Liver (tissue), 8 donors: ENCODE measurements at regions not wholly inside any gene's neighbourhood (a gene's known extent, or its start where the extent isn't known, plus 50 kb on each side); places are given as distances from the start of the nearest gene placed in this dataset.

Experiments
- DNase-seq: peaks from one replicate; pipeline ENCODE4 v3.0.0-alpha.2; 2017; ENCODE audit warnings: low spot score
- H3K27ac ChIP-seq, 2 donors: one replicate each; pipeline ENCODE4 v1.7.0; 2013; ENCODE audit warnings: inconsistent platforms in 2 of 2, low read length in 2 of 2, control low read depth in 1 of 2, low read depth in 1 of 2, mild to moderate bottlenecking in 1 of 2
- H3K27me3 ChIP-seq, 4 donors: one replicate each; pipeline versions ENCODE4 v1.6.1 to v1.7.0; 2013; ENCODE audit warnings: low read length in 3 of 4, inconsistent platforms in 1 of 4, mild to moderate bottlenecking in 1 of 4, moderate library complexity in 1 of 4; ENCODE audit not compliant: control insufficient read depth in 4 of 4, insufficient read depth in 4 of 4
- H3K36me3 ChIP-seq, 4 donors: one replicate each; pipeline versions ENCODE4 v1.6.1 to v1.7.0; 2013; ENCODE audit warnings: low read length in 3 of 4, mild to moderate bottlenecking in 3 of 4, low read depth in 1 of 4, moderate library complexity in 1 of 4; ENCODE audit not compliant: control insufficient read depth in 4 of 4, insufficient read depth in 3 of 4
- H3K4me1 ChIP-seq, 4 donors: one replicate each; pipeline versions ENCODE4 v1.6.1 to v1.7.0; 2013; ENCODE audit warnings: low read length in 3 of 4, mild to moderate bottlenecking in 3 of 4, moderate library complexity in 1 of 4; ENCODE audit not compliant: control insufficient read depth in 4 of 4, insufficient read depth in 4 of 4
- H3K4me3 ChIP-seq, 3 donors: one replicate each; pipeline versions ENCODE4 v1.6.1 to v1.7.0; 2013; ENCODE audit warnings: low read length in 3 of 3, control low read depth in 1 of 3, low read depth in 1 of 3, mild to moderate bottlenecking in 1 of 3
- H3K9ac ChIP-seq, 2 donors: one replicate each; pipeline ENCODE4 v1.7.0; 2013; ENCODE audit warnings: low read length in 2 of 2, mild to moderate bottlenecking in 2 of 2, moderate library complexity in 2 of 2, control low read depth in 1 of 2, low read depth in 1 of 2
- H3K9me3 ChIP-seq, 4 donors: one replicate each; pipeline versions ENCODE4 v1.6.1 to v1.7.0; 2013; ENCODE audit warnings: low read length in 3 of 4; ENCODE audit not compliant: control insufficient read depth in 4 of 4
- EGR1 ChIP-seq, 2 donors: IDR thresholded peaks; 2 replicates each; pipeline ENCODE4 v1.6.1; 2016 to 2018; ENCODE audit warnings: antibody characterized with exemption in 2 of 2, low read depth in 2 of 2
- FOXA1 ChIP-seq: IDR thresholded peaks from 2 replicates; pipeline ENCODE4 v1.6.1; 2016; ENCODE audit warnings: antibody characterized with exemption
- GABPA ChIP-seq, 2 donors: IDR thresholded peaks in 1 of 2; conservative IDR thresholded peaks in 1 of 2; 2 replicates each; pipeline ENCODE4 v1.6.1; 2016; ENCODE audit warnings: antibody characterized with exemption in 2 of 2, mild to moderate bottlenecking in 1 of 2, moderate library complexity in 1 of 2
- HNF4A ChIP-seq, 2 donors: conservative IDR thresholded peaks; 2 replicates each; pipeline ENCODE4 v1.6.1; 2016; ENCODE audit warnings: antibody characterized with exemption in 2 of 2, mild to moderate bottlenecking in 2 of 2
- JUND ChIP-seq, 2 donors: IDR thresholded peaks; 2 replicates each; pipeline ENCODE4 v1.6.1; 2016; ENCODE audit warnings: antibody characterized with exemption in 2 of 2
- NR2F2 ChIP-seq: IDR thresholded peaks from 2 replicates; pipeline ENCODE4 v1.6.1; 2016; ENCODE audit warnings: antibody characterized with exemption
- RAD21 ChIP-seq, 2 donors: IDR thresholded peaks; 2 replicates each; pipeline ENCODE4 v1.6.1; 2016; ENCODE audit warnings: antibody characterized with exemption in 2 of 2, mild to moderate bottlenecking in 2 of 2
- RXRA ChIP-seq, 2 donors: IDR thresholded peaks; 2 replicates each; pipeline ENCODE4 v1.6.1; 2017 to 2018; ENCODE audit warnings: antibody characterized with exemption in 2 of 2, mild to moderate bottlenecking in 1 of 2
- SP1 ChIP-seq: IDR thresholded peaks from 2 replicates; pipeline ENCODE4 v1.6.1; 2018; ENCODE audit warnings: antibody characterized with exemption, mild to moderate bottlenecking
- TAF1 ChIP-seq: conservative IDR thresholded peaks from 2 replicates; pipeline ENCODE4 v1.6.1; 2016; ENCODE audit warnings: antibody characterized with exemption, mild to moderate bottlenecking
- YY1 ChIP-seq: IDR thresholded peaks from 2 replicates; pipeline ENCODE4 v1.6.1; 2016; ENCODE audit warnings: antibody characterized with exemption, mild to moderate bottlenecking
- WGBS: extraction: QIAGEN DNeasy Blood & Tissue Kit; methylation state at CpG from one replicate; pipeline ENCODE4 v1.1.7; 2013; 5-methylcytosine and 5-hydroxymethylcytosine counted together
- TF ChIP-seq, protein P1 (sequence below): IDR thresholded peaks from 2 replicates; pipeline ENCODE4 v1.6.1; 2016; ENCODE audit warnings: antibody characterized with exemption, mild to moderate bottlenecking
- TF ChIP-seq, protein P2 (sequence below): fragments of 150-350 bp; IDR thresholded peaks from 2 replicates; pipeline ENCODE4 v1.5.1; 2017; ENCODE audit warnings: improper control_type of control experiment, low read depth, low read length; ENCODE audit not compliant: missing input control
- donor health status: healthy.
- donor health status: healthy.
- donor health status: healthy.
- donor health status: healthy.
- donor health status: healthy.

DNA sequence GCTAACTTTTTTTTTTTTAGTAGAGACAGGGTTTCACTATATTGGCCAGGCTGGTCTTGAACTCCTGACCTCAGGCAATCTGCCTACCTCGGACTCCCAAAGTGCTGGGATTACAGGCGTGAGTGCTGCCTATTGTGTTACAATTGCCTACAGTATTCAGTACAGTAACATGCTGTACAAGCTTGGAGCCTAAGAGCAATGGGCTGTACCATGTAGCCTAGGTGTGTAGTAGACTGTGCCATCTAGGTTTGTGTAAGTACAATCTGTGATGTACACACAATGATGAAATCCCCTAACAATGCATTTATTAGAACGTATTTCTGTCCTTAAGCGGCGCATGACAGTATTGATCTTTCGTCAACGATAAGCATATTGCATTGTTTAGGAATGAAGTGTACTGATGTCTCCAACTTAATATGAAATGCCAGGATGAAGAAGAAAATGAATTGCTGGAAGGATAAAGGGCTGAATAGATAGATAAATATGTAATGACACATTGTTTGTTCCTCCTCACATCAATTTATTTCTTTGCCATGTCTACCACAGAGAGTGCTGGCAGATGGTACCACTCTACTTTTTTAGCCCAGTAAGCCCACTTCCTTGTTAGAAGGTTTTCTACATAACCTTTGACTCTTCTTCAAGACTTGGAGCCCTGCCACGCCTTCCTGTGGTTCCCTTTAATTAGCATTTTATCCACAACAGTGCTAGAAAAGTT lies 467.5 kb downstream of the VRK1 start:
- 88% methylated on average over 8 of the region's 8 CpGs for WGBS
- Histone ChIP-seq H3K27me3 (no peaks in the 10 kb centered on the region), H3K4me3 (no peak overlapping the region), H3K27ac (no peak overlapping the region), H3K4me1 (no peaks in the 10 kb centered on the region), H3K9me3 (peaks cover 0 to 4% (median 0%) of the 10 kb centered on the region in 4 donors), H3K9ac (no peak overlapping the region), H3K36me3 (no peaks in the 10 kb centered on the region)
- DNase-seq, result no peak
- TF ChIP-seq RAD21 (IDR thresholded peaks at IDR 0.05), result no peak
- TF ChIP-seq SP1, result no peak
- TF ChIP-seq EGR1 (IDR thresholded peaks at IDR 0.05; ENCODE audit: low read depth in 2 of 2), result no peak
- no peak for TF ChIP-seq JUND (IDR thresholded peaks at IDR 0.05)
- TF ChIP-seq HNF4A (conservative IDR thresholded peaks at IDR 0.05), result no peak
- no peak for TF ChIP-seq YY1
- TF ChIP-seq, protein P1, sequence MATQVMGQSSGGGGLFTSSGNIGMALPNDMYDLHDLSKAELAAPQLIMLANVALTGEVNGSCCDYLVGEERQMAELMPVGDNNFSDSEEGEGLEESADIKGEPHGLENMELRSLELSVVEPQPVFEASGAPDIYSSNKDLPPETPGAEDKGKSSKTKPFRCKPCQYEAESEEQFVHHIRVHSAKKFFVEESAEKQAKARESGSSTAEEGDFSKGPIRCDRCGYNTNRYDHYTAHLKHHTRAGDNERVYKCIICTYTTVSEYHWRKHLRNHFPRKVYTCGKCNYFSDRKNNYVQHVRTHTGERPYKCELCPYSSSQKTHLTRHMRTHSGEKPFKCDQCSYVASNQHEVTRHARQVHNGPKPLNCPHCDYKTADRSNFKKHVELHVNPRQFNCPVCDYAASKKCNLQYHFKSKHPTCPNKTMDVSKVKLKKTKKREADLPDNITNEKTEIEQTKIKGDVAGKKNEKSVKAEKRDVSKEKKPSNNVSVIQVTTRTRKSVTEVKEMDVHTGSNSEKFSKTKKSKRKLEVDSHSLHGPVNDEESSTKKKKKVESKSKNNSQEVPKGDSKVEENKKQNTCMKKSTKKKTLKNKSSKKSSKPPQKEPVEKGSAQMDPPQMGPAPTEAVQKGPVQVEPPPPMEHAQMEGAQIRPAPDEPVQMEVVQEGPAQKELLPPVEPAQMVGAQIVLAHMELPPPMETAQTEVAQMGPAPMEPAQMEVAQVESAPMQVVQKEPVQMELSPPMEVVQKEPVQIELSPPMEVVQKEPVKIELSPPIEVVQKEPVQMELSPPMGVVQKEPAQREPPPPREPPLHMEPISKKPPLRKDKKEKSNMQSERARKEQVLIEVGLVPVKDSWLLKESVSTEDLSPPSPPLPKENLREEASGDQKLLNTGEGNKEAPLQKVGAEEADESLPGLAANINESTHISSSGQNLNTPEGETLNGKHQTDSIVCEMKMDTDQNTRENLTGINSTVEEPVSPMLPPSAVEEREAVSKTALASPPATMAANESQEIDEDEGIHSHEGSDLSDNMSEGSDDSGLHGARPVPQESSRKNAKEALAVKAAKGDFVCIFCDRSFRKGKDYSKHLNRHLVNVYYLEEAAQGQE, result no peak
- TF ChIP-seq, protein P2, sequence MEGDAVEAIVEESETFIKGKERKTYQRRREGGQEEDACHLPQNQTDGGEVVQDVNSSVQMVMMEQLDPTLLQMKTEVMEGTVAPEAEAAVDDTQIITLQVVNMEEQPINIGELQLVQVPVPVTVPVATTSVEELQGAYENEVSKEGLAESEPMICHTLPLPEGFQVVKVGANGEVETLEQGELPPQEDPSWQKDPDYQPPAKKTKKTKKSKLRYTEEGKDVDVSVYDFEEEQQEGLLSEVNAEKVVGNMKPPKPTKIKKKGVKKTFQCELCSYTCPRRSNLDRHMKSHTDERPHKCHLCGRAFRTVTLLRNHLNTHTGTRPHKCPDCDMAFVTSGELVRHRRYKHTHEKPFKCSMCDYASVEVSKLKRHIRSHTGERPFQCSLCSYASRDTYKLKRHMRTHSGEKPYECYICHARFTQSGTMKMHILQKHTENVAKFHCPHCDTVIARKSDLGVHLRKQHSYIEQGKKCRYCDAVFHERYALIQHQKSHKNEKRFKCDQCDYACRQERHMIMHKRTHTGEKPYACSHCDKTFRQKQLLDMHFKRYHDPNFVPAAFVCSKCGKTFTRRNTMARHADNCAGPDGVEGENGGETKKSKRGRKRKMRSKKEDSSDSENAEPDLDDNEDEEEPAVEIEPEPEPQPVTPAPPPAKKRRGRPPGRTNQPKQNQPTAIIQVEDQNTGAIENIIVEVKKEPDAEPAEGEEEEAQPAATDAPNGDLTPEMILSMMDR, result no peak
- no peak for TF ChIP-seq TAF1
- no peak for TF ChIP-seq NR2F2
- no peak for TF ChIP-seq FOXA1
- TF ChIP-seq GABPA (IDR thresholded peaks at IDR 0.05 in 1 of 2, conservative IDR thresholded peaks at IDR 0.05 in 1 of 2), result no peak

DNA sequence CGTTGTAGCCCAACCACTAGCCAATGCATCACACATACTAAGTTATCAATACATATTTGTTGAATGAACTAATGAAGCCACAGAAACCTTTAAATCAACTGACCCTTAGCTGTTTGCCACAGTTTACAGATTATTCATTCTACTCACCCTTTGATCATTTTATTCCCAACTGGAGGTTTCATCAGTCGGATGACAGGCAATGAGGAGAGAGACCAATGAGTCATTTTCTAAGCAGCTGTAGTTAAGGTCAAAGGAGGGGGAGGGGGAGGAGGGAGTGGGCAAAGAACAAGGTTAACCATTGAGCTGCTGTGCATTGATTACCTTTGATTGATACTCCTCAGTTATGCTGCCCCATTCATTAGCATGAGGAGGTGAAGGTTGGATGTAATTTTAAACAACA lies 469.5 kb downstream of the VRK1 start:
- DNase-seq, result no peak
- WGBS, result 44% methylated on average over 2 of the region's 2 CpGs
- Histone ChIP-seq H3K9me3 (peaks cover 0 to 4% (median 0%) of the 10 kb centered on the region in 4 donors), H3K27ac (no peak overlapping the region), H3K4me1 (peaks cover 0 to 6% (median 1%) of the 10 kb centered on the region in 4 donors), H3K9ac (no peak overlapping the region), H3K4me3 (no peak overlapping the region), H3K27me3 (no peaks in the 10 kb centered on the region), H3K36me3 (no peaks in the 10 kb centered on the region)
- TF ChIP-seq HNF4A (conservative IDR thresholded peaks at IDR 0.05) (no peak), TAF1 (no peak), NR2F2 (no peak), RXRA (IDR thresholded peaks at IDR 0.05) (no peak)
- TF ChIP-seq, protein P1, result no peak
